ENCODE measurements at regions not wholly inside any gene's neighbourhood (a gene's known extent, or its start where the extent isn't known, plus 50 kb on each side); places are given as distances from the start of the nearest gene placed in this dataset.
"Not testable (repeated sequence)": the region's sequence is repeated elsewhere in the genome, so short reads cannot be mapped to it uniquely, and the experiment has no call there.

DNA sequence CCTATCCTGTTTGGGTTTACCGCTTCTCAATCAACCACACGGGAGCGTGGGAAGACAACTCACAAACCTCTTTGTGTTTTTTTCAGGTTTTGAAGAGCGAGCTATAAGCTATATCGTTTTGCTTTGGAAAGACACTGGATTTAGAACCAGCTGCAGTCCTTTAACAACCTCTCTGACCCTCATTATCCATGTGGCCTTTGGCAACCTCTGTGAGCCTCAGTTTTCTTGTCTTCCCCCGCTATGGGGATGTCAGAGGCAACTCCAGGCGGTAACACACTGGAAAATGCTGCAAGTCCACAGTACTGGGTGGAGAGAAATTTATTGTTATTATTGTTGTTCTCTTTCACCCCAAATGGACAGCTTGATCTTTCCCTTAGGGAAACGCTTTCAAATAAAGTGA is 100.0 kb downstream of the ETS2 start:
- DNase-seq: no peak

DNA sequence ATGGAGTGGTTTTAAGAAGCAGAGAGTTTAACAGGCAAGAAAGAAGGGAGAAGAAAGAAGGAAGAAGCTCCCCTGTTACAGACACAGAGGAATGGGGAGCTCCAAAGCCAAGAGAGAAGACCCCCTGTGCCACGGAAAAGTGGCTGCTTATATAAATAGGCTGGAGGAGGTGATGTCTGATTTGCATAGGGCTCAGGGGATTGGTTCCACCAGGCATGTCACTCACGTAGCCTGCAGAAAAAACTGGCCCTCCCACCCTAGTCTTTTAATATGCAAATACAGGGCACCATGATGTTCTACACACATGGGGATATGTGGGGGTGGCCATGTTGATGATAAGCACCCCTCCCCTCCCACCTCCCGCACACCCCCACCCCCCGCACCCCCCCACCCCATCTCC is 99.6 kb downstream of the ETS2 start:
- DNase-seq: no peak

DNA sequence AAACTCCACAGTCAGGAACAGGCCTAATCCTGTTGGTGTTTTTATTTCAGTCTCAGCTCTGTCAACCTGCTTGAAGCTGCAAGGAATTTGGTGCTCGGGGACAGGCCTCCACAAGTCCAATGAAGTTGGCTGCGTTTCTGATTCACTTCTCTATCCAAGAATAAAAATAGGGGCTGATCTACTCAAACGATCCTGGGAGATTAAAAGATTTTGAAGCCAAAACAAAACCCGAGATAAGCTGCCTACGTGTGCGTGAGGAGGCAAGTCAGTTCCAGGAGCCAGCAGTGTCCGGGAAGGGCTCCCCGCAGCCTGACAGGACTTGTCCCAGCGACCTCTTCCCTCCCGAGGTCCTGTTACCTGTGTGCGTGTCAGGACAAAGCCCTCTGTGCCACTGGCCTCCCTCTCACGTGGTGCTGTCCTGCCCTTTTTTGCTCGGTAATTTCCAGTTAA is 98.0 kb downstream of the ETS2 start:
- DNase-seq: no peak

DNA sequence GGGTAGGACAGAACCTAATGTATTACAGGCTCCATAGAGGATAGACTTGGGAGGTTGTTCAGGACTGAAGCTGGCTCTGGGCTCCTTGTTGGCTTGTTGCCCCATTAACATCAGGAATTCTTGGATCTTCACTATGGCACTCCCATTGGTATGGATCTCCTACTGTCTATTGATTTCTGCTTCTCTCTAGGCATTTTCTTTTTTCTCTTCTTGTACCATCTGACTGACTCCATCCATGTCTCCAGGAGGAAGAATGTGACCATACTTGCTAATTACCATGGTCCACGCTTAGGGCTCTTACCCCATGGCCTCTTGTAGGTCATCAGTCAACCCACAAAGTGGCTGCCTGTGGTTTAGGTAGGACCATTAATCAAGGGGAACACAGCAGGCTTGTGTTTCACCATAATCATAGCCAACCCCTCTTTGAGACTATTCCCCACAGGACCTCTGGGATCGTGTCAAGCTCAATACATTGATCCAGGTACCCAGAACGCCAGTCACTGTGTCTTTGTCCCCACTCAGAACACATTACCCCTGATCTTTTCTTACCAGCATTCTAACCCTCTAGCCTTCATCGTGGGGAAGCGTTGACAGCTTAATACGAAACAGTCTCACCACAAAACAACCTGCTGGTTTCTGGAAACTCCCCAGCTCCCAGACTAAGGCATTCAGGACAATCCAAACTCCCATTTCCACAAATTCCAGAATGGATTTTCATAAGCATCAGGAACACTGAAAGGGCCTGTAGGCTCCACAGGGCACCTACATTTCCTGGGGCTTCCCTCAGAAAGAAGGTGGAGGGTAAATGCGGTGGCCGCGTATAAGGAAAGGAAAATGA is 97.1 kb downstream of the ETS2 start:
- no peak for DNase-seq

DNA sequence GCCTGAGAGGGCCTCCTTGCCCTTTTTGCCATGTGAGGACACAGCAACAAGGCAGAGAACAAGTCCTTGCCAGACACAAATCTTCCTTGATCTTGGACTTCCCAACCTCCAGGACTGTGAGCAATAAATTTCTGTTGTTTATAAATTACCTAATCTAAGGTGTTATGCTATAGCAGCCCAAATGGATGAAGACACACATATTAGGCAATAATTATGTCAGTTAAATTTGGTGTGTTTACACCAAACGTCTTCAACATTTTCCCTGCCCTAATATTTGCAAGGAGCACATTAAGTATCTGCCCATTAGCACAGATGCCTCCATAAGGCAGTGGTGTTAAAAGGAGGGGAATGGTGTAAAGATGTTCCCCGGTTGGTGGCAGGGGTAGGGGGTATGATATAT is 94.8 kb downstream of the ETS2 start:
- no peak for DNase-seq

DNA sequence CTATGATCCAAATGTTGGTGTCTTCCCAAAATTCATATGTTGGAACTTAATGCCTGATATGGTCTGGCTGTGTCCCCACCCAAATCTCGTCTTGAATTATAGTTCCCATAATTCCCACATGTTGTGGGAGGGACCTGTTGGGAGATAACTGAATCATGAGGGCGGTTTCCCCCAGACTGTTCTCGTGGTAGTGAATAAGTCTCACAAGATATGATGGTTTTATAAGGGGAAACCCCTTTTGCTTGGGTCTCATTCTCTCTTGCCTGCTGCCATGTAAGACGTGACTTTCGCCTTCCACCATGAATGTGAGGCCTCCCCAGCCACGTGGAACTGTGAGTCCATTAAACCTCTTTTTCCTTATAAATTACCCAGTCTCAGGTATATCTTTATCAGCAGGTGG is 94.3 kb downstream of the ETS2 start:
- DNase-seq: not testable (repeated sequence)

DNA sequence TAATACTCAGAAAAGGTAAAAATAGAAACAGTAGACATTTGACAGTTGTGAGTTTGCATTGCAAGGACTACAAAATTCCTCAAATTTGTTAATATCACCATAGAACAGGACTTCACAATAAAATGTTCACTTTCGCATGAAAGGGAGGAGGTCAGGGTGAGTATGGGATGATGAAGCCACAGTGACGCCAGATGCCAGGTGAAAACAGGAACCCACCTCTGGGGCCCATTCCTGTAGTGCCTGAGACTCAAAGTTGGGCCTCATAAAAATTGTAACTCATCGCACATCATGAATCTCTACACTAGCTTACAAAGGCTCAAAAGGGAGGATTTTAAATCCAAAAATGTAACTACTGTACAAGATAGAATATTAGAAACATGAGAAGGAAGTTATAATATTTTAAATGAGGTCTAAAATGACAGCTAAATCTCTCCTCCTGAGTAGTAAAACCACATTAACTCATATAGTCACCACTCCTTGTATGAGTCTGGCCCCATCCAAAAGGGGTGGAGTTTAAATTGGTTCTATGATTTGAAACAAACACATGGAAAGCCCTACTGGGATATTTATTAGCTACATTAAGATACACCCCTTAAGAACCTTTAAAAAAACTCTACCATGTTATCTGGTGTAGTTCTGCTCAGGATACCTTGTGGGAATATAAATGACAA is 93.7 kb downstream of the ETS2 start:
- DNase-seq: no peak

DNA sequence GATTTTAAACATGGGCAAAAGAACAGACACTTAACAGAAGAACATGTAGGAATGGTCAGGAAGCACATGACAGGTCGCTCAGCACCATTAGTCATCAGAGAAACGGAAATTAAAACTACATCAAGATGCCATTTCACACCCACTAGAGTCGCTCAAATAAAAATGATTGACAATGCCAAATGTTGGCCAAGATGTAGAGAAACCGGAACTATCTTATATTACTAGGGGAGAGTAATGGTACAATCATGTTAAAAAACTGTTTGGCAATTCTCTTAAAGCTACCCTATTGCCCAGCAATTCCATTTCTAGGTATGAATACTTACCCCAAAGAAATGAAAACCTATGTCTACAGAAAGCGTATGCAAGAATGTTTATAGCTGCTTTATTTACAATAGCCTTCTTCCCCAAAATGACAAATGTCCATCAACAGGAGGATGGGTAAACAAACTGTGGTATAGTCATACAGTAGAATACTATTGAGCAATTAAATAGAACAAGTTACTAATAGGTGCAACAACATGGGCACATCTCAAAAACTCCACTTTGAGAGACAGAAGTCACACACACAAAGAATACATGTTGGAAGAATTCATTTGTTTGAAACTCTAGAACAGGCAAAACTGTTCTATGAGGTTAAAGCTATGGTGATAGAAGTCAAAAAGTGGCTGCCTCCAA is 92.8 kb downstream of the ETS2 start:
- no peak for DNase-seq

DNA sequence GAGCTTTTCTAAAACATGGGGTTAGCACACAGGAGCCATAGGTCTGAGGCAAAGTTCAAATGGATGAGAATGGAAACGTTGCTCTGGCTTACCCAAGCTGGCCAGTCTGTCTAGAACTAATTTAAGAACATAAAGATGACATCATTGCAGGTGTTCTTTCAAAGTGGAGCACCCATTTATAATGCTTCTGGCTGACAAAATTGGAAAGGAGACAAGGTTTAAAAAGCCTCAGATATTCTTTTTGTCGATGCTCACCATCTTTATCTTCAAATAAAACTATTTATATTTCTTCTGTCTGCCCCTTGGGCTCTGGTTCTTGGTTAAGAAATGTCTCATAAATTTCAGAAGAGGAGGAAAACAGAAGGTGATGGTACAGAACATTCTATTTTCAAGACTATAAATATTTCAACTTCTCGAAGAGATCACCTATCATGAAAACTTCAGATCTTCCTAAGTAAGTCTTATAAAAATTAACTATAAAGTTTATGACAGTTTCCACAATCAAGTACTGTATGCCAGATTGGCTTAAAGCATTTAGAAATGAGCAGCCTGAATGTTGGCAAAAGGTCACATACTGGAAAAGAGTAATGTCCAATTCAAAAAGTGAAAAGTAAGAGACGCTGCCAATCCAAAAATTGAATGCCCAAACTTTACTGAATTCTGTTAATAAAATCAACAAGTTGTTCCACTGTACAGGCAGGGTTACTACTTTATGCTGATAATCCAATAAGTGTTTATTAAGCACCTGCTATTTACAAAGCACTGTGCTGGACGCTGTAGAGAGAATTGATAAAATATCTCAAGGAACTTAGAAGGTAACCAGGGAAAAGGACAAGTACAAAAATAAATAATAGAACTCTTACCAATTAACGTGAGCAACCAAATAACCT is 92.0 kb downstream of the ETS2 start:
- no peak for DNase-seq

DNA sequence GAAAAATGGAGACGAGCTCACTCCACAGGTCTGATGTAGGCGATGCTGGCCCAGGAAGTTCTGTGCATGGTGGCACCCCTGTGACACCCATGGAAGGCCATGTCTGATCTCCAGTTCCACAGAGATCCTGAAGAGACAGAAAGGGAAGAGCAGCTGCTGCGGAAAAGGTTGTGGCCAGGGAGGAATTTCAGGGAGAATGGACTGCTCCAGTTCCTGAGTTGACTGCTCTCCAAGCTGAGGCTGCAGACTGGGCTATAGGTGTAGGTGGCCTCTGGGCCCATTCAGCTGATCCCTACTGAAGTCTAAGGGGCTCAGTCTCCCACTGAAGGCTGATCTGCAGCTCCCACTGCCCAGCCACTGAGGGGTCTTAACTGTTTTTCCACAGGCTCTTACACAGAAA is 89.2 kb downstream of the ETS2 start:
- no peak for DNase-seq

DNA sequence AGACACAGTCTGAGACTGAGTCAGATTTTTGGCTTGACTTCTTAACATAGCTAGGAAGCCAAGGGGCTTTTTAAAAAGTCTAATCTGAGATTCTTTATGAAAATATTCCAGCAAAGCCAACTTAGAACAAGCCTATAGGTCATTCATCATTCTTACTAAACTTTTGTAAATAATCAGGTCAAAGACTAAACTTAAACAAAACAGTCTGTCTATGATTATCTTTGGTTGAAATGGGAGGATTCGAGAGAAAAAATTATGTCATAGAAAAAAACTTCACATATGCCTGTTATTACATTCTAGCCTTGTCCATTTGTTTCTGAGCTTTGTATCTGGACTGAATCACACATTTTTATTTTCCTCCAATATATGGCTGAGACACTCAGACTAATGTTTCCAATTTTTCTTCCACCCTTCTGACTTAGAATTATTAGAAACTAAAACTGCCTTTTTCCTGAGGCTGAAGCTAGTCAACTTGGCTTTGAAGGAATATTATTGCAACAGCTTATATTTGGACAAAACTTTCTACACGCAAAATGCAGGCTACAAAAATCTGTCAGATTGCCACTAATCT is 83.3 kb downstream of the ETS2 start:
- DNase-seq: no peak

DNA sequence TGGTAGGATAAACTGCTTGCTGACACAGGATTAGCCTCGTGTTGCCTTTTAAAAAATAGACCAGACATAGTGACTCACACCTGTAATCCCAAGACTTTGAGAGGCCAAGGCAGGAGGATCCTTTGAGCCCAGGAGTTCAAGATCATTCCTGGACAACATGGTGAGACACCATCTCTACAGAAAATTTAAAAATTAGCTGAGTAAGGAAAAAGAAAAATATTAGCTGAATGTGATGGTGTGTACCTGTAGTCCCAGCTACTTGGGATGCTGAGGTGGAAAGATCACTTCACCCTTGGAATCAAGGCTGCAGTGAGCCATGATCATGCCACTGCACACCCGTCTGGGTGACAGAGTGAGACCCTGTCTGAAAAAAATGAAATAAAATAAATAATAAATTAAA is 82.0 kb downstream of the ETS2 start:
- no peak for DNase-seq

DNA sequence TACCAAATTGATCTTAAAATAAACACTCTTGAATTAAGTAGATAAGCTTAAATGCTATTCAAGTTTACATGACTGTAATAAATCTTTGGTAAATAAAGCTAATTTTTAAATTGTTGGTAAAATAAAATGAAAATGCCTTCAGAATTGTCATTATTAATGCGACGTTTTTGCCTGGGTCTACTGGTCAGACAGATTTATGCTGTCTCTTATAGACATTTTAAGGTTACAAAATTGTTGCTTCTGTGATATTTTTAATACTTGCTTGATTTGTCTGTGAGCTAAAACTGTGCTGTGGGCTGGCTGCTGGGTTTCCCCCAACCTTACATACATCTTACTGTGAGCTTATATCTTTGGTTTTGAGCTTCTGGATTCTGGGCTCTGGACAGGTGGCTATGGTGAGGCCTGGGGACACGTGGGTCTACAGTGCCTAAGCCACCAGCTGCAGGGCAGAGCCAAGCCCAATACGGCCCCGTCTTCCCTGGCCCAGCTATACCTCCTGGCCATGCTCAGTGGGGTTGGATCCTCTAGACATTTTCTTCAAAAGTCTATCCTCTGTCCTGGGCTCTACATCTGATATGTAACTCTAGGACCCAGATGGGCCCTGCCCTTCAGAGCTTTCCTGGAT is 81.4 kb downstream of the ETS2 start:
- no peak for DNase-seq

DNA sequence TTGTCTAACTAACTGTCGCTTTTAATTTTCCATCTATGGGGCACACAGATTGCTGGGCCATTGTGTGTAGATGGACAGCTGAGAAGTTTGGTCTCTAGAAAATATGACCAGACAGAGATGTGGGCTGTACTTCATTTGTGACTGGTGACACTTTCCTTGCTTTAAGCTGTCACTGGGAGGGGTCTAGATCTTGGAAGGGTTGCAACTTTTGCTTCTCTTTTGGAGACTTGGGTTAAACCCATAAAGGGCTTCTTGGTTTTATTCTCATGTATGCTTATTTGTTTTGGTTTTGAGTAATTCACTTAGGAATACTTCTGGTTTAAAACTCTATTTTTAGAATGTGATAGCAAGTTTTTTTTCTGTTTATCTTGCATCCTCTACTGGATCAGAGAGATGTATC is 80.2 kb downstream of the ETS2 start:
- no peak for DNase-seq

DNA sequence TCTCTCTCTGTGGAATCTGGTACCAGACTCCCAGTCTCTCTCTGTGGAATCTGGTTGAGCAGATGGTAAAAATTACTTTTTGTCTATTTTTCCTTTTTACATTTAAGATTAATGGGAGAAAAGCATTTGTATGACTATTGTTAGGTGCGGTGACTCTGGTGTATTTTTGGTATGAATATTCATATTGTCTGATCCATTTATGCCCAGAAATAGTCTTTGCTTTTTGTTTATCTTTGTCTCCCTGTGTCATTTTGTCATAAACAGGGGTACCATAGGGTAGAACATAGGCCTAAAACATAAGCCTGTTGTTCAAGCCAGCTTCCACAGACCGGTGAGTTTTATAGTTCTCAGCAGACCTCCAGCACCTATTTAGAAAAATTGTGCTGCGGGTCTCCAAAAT is 78.7 kb downstream of the ETS2 start:
- DNase-seq: no peak

DNA sequence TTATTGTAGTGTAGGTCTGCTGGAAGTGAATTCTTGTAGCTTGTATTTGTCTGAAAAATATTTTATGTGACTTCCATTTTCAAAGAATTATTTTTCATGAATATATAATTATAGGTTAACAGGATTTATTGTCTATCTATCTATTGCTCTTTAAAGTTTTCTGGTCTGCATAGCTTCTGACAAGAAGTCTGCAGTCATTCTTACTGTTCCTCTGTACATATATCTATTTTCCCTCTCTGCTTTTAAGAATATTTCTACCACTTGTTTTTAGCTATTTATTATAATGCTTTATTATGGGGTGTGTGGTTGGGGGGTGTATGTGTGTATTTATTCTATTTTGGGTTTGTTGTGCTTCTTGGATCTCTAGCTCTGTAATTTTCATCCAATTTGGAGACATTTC is 77.4 kb downstream of the ETS2 start:
- DNase-seq: no peak

DNA sequence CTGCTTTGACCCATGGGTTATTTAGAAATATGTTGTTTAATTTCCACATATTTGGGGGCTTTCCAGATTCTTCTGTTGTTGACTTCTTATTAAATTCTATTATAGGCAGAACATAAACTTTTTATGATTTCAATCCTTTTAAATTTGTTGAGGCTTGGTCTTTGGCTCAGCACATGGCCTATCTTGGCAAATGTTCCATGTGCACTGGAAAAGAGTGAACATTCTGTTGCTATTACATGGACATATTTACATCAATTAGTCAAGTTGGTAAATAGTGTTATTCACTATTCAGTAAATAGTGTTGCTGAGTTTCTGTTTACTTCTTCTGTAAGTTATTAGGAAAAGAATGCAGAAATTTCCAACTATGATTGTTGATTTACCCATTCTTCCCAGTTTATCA is 75.4 kb downstream of the ETS2 start:
- DNase-seq: no peak

DNA sequence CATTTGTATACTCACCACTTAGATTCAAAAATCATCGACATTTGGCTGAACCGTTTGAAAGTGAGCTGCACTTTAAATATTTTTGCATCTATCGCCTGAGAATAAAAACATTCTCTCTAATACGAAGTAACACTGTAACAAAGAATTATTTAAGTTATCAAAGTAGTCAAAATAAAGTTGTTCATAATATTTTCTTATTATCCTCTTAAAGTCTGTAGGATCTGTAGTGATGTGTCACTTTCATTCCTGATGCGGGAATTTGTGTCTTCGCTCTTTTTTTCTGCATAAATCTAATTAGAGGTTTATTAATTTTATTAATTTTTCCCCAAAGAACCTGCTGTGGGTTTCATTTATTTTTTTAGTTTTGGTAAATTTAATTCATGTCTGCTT is 74.8 kb downstream of the ETS2 start:
- DNase-seq: no peak

DNA sequence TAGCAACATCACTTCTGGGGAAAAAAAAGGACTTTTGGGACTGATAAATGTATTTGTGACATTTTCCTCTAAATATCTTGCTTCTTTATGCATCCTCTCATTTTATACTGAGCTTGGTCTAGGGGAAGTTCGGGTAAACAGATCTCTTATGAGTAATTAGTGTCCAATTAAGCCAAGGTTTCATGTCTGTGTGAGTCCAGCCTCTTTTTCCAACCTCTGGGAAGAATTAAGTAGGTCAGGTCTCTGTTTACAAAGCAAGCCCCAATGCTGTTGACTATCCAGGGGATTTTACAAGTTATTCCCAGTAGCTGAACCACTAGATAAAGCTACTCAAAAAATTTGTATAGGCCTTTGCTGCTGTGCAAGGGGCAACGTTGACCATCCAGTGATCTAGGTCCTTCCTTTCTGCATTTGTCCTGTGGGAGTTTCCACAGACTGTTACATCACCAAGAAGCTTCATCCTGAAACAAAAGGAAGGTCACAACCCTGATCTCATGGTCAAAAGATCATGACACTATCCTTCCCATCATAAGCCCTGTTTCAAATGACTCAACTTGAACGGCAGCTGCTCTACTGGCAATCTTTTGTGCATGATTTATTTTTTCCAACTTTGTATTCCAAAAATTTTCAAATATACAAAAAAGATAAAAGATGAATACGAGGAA is 74.3 kb downstream of the ETS2 start:
- no peak for DNase-seq

DNA sequence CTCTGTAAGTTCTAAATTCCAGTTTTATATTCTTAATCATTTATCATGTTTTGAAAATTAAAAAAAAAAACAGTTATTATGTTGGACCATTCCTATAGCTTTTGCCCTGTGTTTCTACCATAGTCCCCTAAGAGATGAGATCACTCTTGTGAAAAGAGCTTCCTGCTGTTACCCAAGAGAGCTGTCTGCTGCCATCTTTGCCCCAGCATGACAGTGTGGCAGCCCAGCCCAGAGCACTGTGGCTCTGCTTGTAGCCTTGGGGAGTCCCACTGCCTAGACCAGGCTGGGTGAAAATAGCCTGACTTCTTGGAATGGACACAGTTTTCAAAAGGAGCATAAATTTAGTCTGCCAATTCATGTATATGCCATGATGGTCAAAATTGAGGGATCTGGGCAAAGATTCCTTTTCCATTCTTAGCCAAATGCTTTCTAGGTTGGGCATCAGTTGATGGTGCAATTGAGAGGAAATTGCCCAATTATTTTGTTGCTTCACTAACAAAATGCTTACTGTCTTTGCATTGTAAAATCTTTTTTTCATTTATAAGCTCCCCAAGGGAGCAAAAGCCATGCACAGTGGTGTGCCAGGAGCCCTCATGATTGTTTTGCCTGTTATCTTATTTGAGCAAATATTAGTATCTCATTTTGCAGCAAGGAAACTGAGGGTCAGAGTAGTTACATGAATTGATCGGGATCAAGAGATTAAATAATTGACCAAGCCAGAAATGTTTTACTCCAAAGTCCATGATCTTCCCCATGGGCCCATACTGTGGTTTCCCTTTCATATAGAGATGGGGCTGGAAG is 72.8 kb downstream of the ETS2 start:
- no peak for DNase-seq

All from islet precursor cell (in vitro differentiated cells).